ENCODE measurements at regions not wholly inside any gene's neighbourhood (a gene's known extent, or its start where the extent isn't known, plus 50 kb on each side); places are given as distances from the start of the nearest gene placed in this dataset.

DNA sequence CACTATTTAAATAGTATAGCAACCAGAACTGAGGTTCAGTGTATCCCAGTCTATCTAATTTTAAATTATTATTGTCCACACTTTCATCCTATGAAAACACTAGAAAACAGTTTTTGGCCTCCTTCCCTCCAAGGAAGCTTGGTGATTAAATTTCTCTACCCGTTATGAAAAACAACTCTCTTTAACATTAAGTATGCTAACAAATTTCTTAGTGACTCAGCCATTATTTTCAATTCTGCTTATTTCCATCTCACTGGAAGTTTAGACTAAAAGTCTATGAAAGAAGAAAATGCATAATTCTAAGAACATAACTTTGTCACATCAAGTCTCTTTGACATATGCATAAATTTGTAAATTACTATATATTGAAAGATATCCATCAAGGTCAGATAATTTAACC lies 185.2 kb downstream of the NSUN3 start:
- H3K4ac ChIP-seq (replicated peaks; ENCODE audit: insufficient read length, low read depth, low read length): no peak overlapping the region
- DNase-seq (ENCODE audit: low read depth in 1 of 2, low spot score in 2 of 2) (no peak), FAIRE-seq (no peak)
- no peaks in the 10 kb centered on the region for H3K79me2 ChIP-seq (ENCODE audit: control insufficient read depth in 1 of 2, insufficient read depth in 2 of 2, low read length in 2 of 2)
- no peak overlapping the region for H3K18ac ChIP-seq (ENCODE audit: extremely low read depth, low read length)
- H4K5ac ChIP-seq (ENCODE audit: insufficient read length, low read depth, low read length): no peak overlapping the region
- ChIA-PET CTCF (ENCODE audit: partially characterized antibody) (interaction anchor here (0.8 to 3.7 kb wide), 9 partner anchors 10 to 709 kb away, joined by 3 to 23 read pairs (median 4); no protein-coding TSS in a partner anchor), POLR2A (ENCODE audit: partially characterized antibody) (no interaction called here)
- H3K14ac ChIP-seq (ENCODE audit: insufficient read length): no peak overlapping the region
- H3K79me1 ChIP-seq (ENCODE audit: low read depth, low read length): no peaks in the 10 kb centered on the region
- TF ChIP-seq CTCF (IDR thresholded peaks at IDR 0.05; ENCODE audit: control extremely low read depth in 1 of 3, insufficient read depth in 1 of 3, low read depth in 1 of 3, low read length in 3 of 3) (no peak), RBBP5 (IDR thresholded peaks at IDR 0.05; ENCODE audit: borderline replicate concordance, low read depth, low read length) (no peak), BACH1 (IDR thresholded peaks at IDR 0.05; ENCODE audit: low read length) (no peak), HDAC6 (IDR thresholded peaks at IDR 0.05; ENCODE audit: low read depth, low read length) (no peak), EP300 (IDR thresholded peaks at IDR 0.05; ENCODE audit: borderline replicate concordance in 1 of 2, low read depth in 2 of 2, low read length in 2 of 2) (no peak), SUZ12 (IDR thresholded peaks at IDR 0.05; ENCODE audit: low read length) (no peak), RXRA (IDR thresholded peaks at IDR 0.05; ENCODE audit: insufficient read depth, low read depth, low read length) (no peak)
- no peak overlapping the region for H2AFZ ChIP-seq (ENCODE audit: low read length)
- H3K23ac ChIP-seq (ENCODE audit: insufficient read length): no peak overlapping the region
- H4K8ac ChIP-seq (ENCODE audit: extremely low read depth, insufficient read depth, low read length): no peak overlapping the region
- H2BK5ac ChIP-seq (ENCODE audit: low read depth, low read length): no peak overlapping the region
- H3K4me3 ChIP-seq (ENCODE audit: extremely low read depth in 1 of 4, insufficient read depth in 2 of 4, low read depth in 3 of 4, low read length in 4 of 4): no peak overlapping the region
- H4K91ac ChIP-seq (replicated peaks; ENCODE audit: insufficient read length, low read length): no peak overlapping the region
- 80% methylated on average over 1 of the region's 1 CpG; no CpG with 5 or more reads in 1 of the 2 experiments for WGBS, 2 experiments (ENCODE audit: extremely low coverage in 1 of 2, insufficient coverage in 1 of 2, insufficient read length in 1 of 2, insufficient replicate concordance in 2 of 2, low coverage in 1 of 2, low lambda C conversion rate in 2 of 2, missing lambda C conversion rate in 1 of 2)
- no peaks in the 10 kb centered on the region for H3K36me3 ChIP-seq (ENCODE audit: control insufficient read depth in 2 of 4, insufficient read depth in 4 of 4, low read length in 3 of 4)
- H2AK5ac ChIP-seq (ENCODE audit: low read depth, low read length): no peak overlapping the region
- H3K4me1 ChIP-seq (replicated peaks in 1 of 4; ENCODE audit: control insufficient read depth in 3 of 4, insufficient read depth in 4 of 4, low read length in 3 of 4): no peaks in the 10 kb centered on the region; a peak in 1 of 7 replicates
- no peaks in the 10 kb centered on the region for H3K23me2 ChIP-seq (ENCODE audit: low read depth, low read length)
- H4K20me1 ChIP-seq (replicated peaks in 1 of 2; ENCODE audit: control insufficient read depth in 1 of 2, insufficient read depth in 2 of 2, low read length in 2 of 2): no peaks in the 10 kb centered on the region
- no peak overlapping the region for H2BK120ac ChIP-seq (replicated peaks; ENCODE audit: low read depth, low read length)
- H2BK15ac ChIP-seq (ENCODE audit: low read length): no peak overlapping the region
- H3K56ac ChIP-seq (replicated peaks; ENCODE audit: insufficient read length, low read depth, low read length): no peak overlapping the region
- no peaks in the 10 kb centered on the region for H3K9me3 ChIP-seq (ENCODE audit: insufficient read depth in 2 of 2, low read depth in 1 of 2, low read length in 1 of 2)
- no peak overlapping the region for H2BK20ac ChIP-seq (ENCODE audit: low read length)
- no peaks in the 10 kb centered on the region for H3K27me3 ChIP-seq (replicated peaks in 1 of 4; ENCODE audit: control insufficient read depth in 3 of 4, extremely low read depth in 1 of 4, insufficient read depth in 3 of 4, low read length in 3 of 4)
- no peak overlapping the region for H2BK12ac ChIP-seq (ENCODE audit: low read depth, low read length)
- no peak overlapping the region for H3K27ac ChIP-seq (ENCODE audit: low read depth, low read length)
- no peak overlapping the region for H3K9ac ChIP-seq (replicated peaks in 1 of 4; ENCODE audit: extremely low read depth in 1 of 4, low read depth in 3 of 4, low read length in 3 of 4)
- no peak overlapping the region for H3K4me2 ChIP-seq (ENCODE audit: insufficient read depth in 1 of 2, low read depth in 2 of 2, low read length in 2 of 2)

All from H1 (cell line).